Stomach smooth muscle (tissue), 2 donors: ENCODE measurements at regions not wholly inside any gene's neighbourhood (a gene's known extent, or its start where the extent isn't known, plus 50 kb on each side); places are given as distances from the start of the nearest gene placed in this dataset.

ENCODE experiments used
- H3K27ac ChIP-seq: one replicate; pipeline ENCODE4 v1.7.0; 2013; ENCODE audit warnings: mild to moderate bottlenecking, low read length, inconsistent platforms
- H3K27me3 ChIP-seq, 2 donors: one replicate each; pipeline ENCODE4 v1.7.0; 2013; ENCODE audit warnings: low read length in 2 of 2; ENCODE audit not compliant: insufficient read depth in 2 of 2, control insufficient read depth in 1 of 2
- H3K36me3 ChIP-seq, 2 donors: one replicate each; pipeline ENCODE4 v1.7.0; 2013; ENCODE audit warnings: low read length in 2 of 2; ENCODE audit not compliant: control insufficient read depth in 2 of 2, insufficient read depth in 2 of 2
- H3K4me1 ChIP-seq: one replicate; pipeline ENCODE4 v1.7.0; 2013; ENCODE audit warnings: low read length; ENCODE audit not compliant: control insufficient read depth, insufficient read depth
- H3K4me3 ChIP-seq, 2 donors: one replicate each; pipeline ENCODE4 v1.7.0; 2013; ENCODE audit warnings: low read length in 2 of 2
- H3K9ac ChIP-seq, 2 donors: one replicate each; pipeline ENCODE4 v1.7.0; 2013; ENCODE audit warnings: low read length in 2 of 2, mild to moderate bottlenecking in 1 of 2
- H3K9me3 ChIP-seq, 2 donors: one replicate each; pipeline ENCODE4 v1.7.0; 2013; ENCODE audit warnings: low read length in 2 of 2; ENCODE audit not compliant: control insufficient read depth in 2 of 2
- donor health status: healthy.
- donor health status: Pancreatic carcinoma.

DNA sequence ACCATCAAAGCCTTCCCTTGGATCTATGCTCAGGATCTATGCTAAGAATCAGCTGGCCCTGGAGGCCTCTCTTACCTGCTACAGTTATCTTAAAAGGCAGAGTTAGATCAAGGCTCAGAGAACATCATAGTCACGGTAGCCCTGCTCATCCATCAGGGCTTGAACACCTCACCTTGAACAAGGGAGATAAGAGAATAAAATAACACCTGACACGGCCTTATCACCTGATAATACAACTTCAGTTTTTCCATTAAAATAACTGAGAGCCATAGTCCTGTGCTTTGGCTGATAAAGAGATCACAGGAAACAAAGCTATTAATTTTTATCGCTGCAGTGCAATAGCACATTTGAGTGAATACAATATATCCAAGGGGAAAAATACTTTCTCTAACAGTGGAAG, 85.6 kb upstream of the LPP start:
- Histone ChIP-seq H3K4me3 (no peak overlapping the region), H3K27ac (no peak overlapping the region), H3K4me1 (peaks cover 3% of the 10 kb centered on the region), H3K27me3 (no peaks in the 10 kb centered on the region), H3K9me3 (no peaks in the 10 kb centered on the region), H3K9ac (no peak overlapping the region), H3K36me3 (no peaks in the 10 kb centered on the region)

DNA sequence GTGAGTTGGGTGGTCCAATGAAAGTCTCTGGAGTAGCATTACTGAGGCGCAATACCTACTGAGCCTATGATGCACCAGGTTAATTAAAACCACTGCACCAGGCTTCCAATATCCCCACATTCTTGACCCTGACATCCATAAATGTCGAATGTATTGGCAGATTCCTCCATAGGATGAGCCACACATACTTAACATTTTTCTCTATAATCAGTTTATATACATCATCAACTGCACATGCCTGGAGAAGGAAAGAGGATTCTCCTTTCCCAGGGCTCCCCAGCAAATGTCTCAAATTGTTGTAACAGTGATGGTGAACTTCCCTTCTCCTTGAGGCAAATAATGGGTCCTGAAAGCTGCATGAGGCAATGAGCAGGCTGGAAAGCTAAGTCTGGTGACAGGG, 82.3 kb upstream of the LPP start:
- Histone ChIP-seq H3K27me3 (no peaks in the 10 kb centered on the region), H3K9me3 (no peaks in the 10 kb centered on the region), H3K4me1 (no peaks in the 10 kb centered on the region), H3K36me3 (no peaks in the 10 kb centered on the region), H3K27ac (no peak overlapping the region), H3K4me3 (no peak overlapping the region), H3K9ac (no peak overlapping the region)

DNA sequence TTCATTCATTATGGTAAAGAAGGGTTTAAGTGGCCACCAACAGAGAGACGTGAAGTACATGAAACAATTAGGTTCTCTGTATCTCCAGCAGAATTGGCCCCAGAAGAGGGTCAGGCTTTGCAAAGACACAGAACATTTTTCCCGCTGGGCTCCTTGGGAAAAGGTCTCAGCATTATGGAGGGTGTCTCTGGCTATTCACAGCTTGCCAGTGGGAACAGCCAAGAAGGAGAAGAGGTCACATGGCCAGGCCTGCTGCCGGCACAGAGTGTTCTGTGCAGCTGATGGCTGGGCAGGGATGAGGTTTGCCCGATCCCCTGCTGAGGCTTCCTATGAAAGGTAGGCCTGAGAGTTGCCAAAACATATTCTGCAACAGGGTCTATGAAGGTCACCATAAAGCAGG, 77.8 kb upstream of the LPP start:
- H3K4me3 ChIP-seq, result no peak overlapping the region
- no peaks in the 10 kb centered on the region for H3K36me3 ChIP-seq
- no peaks in the 10 kb centered on the region for H3K27me3 ChIP-seq
- no peak overlapping the region for H3K9ac ChIP-seq
- peak overlapping the region; percentile 6 for H3K27ac ChIP-seq
- H3K4me1 ChIP-seq, result no peaks in the 10 kb centered on the region
- H3K9me3 ChIP-seq, result no peaks in the 10 kb centered on the region

DNA sequence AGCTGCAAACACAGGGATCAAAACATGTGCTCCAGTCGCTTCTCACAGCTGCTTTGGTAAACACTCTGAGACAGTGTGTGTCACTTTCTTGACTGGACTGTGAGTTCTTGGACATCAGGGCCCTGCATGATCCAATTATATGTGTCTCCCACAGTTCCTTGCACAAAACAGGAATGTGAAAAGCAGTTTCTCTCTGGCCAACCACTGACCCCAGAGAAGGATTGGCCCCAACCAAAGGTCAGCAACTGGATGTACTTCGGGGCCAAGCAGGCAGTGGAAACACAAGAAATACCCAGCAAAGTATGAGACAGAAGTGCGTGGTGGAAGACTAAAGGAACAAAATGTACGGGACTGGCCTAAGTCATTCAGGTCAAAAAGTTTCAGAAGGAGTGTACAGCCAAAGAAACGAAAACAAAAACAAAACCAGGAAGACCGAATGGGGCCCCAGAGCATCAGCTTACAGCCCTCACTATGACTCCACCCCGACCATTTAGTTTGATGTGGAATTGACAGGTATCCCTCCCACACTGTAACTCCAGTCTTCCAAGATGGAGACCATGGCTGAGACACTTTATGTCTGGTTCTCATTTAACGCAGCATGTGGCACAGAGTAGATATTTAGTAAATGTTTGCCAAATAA, 76.7 kb upstream of the LPP start:
- Histone ChIP-seq H3K36me3 (no peaks in the 10 kb centered on the region), H3K9me3 (no peaks in the 10 kb centered on the region), H3K27ac (no peak overlapping the region), H3K4me3 (no peak overlapping the region), H3K27me3 (no peaks in the 10 kb centered on the region), H3K9ac (no peak overlapping the region), H3K4me1 (no peaks in the 10 kb centered on the region)

DNA sequence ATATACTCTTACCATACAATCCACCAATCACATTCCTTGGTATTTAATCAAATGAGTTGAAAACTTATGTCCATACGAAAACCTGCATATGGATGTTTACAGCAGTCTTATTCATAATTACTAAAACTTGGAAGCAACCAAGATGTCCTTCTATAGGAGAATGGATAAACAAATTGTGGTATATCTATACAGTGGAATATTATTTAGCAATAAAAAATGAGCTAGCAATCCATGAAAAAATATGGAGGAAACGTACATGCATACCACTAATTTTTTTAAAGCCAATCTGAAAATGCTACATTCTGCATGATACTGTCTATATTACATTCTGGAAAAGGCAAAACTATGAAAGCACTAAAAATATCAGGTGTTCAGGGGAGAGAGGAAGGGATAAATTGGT, 73.9 kb upstream of the LPP start:
- Histone ChIP-seq H3K9me3 (no peaks in the 10 kb centered on the region), H3K36me3 (no peaks in the 10 kb centered on the region), H3K4me3 (no peak overlapping the region), H3K27ac (no peak overlapping the region), H3K9ac (no peak overlapping the region), H3K27me3 (no peaks in the 10 kb centered on the region), H3K4me1 (no peaks in the 10 kb centered on the region)

DNA sequence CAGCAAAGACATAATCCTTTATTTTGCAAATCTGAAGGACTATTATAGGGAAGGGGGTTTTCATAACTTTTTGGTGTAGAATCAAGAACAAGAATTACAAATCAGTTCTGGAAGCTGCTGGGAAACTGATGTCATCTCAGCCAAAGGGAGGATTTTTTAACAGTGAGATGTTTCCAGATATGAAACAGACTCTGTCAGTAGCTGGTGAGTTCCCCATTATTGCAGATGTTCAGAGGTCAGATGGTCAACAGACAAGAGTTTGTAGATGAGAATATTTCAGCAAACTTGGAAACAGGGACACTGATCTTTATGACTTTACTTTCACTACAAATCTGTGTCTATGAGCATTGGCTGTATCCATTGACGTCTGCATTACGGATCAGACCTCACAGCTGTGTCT, 71.9 kb upstream of the LPP start:
- Histone ChIP-seq H3K4me1 (peaks cover 4% of the 10 kb centered on the region), H3K9ac (no peak overlapping the region), H3K27ac (peak overlapping the region; percentile 37), H3K9me3 (no peaks in the 10 kb centered on the region), H3K36me3 (no peaks in the 10 kb centered on the region), H3K4me3 (no peak overlapping the region), H3K27me3 (no peaks in the 10 kb centered on the region)

DNA sequence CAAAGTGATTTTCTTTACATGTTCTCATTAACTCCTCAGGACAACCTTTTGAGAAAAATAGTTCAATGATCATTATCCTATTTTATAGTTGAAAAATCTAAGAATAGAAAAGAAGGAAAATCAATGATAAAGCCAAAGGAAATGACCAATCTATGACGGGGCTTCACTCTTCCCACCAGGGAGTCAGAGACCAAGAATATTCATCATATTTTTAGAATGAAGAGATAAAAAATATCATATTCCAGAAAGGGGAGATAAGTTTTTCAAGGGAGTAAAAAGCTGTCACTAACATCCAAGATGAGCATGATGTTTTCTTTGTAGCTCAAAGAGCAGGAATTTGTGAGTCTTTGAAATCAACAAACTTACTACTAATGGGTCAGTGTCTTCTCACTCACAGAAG, 71.5 kb upstream of the LPP start:
- H3K4me1 ChIP-seq, result peaks cover 4% of the 10 kb centered on the region
- H3K9me3 ChIP-seq, result no peaks in the 10 kb centered on the region
- H3K36me3 ChIP-seq, result no peaks in the 10 kb centered on the region
- H3K9ac ChIP-seq, result no peak overlapping the region
- H3K4me3 ChIP-seq, result no peak overlapping the region
- H3K27me3 ChIP-seq, result no peaks in the 10 kb centered on the region
- H3K27ac ChIP-seq, result no peak overlapping the region

DNA sequence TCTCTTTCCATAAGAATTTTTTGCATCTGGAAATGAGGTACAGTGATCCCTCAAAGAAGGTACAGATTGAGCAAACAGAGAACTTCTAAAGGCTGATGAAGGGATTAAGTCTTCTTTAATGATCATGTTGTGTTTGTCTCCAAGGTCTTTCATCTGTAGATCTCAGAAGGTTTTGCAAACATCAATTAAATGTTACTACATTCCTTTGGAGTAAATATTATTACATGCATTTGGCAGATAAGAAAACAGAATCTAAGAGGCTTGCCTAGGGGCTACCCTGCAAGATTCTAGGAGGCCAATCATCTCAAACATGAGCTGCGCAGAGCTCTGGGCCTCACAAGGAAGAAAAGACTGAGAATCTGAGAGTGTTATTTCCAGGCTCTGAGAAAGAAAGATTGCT, 70.9 kb upstream of the LPP start:
- no peaks in the 10 kb centered on the region for H3K27me3 ChIP-seq
- no peak overlapping the region for H3K27ac ChIP-seq
- H3K36me3 ChIP-seq, result no peaks in the 10 kb centered on the region
- no peak overlapping the region for H3K4me3 ChIP-seq
- H3K9me3 ChIP-seq, result no peaks in the 10 kb centered on the region
- no peak overlapping the region for H3K9ac ChIP-seq
- H3K4me1 ChIP-seq, result peaks cover 4% of the 10 kb centered on the region

DNA sequence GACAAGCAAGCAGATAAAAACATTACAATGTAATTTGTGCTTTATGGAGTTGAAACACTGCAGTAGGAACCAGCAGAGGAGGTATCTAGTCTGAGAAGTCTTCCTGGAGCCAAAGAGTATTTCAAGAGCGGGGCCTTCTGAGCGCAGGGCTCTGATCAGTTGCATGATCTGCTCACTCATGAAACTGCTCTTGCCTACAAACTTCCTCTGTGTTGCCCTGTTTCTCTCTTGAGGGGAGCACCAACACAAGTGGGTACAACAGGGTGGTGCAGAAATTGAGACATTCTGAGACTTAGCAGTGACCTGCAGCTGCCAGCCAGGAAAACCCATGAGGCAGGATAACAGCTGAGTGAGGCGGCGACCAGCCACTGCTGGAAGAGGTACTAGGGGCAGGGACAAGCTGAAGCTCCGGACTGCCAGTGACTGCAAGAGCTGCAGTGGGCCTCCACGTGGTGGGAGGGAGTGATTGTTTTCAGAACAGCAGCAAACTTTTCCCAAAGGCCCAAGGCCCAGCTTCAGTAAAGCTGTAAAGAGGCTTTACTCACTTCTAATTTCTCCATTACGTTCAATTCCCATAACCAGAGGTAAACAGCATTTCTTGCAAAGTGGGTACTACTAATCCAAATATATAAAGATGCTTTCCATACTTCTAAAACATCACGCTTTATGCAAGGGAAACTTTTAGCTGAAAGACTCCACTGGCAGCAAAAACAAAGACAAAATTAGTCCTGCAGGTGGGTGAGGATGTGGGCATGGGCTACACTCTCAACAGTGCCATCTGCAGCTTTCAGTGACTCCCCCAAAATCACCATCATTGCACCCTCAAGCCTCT, 69.0 kb upstream of the LPP start:
- H3K27ac ChIP-seq, result no peak overlapping the region
- no peaks in the 10 kb centered on the region for H3K9me3 ChIP-seq
- H3K36me3 ChIP-seq, result no peaks in the 10 kb centered on the region
- no peak overlapping the region for H3K4me3 ChIP-seq
- no peak overlapping the region for H3K9ac ChIP-seq
- H3K4me1 ChIP-seq, result peaks cover 4% of the 10 kb centered on the region
- no peaks in the 10 kb centered on the region for H3K27me3 ChIP-seq

DNA sequence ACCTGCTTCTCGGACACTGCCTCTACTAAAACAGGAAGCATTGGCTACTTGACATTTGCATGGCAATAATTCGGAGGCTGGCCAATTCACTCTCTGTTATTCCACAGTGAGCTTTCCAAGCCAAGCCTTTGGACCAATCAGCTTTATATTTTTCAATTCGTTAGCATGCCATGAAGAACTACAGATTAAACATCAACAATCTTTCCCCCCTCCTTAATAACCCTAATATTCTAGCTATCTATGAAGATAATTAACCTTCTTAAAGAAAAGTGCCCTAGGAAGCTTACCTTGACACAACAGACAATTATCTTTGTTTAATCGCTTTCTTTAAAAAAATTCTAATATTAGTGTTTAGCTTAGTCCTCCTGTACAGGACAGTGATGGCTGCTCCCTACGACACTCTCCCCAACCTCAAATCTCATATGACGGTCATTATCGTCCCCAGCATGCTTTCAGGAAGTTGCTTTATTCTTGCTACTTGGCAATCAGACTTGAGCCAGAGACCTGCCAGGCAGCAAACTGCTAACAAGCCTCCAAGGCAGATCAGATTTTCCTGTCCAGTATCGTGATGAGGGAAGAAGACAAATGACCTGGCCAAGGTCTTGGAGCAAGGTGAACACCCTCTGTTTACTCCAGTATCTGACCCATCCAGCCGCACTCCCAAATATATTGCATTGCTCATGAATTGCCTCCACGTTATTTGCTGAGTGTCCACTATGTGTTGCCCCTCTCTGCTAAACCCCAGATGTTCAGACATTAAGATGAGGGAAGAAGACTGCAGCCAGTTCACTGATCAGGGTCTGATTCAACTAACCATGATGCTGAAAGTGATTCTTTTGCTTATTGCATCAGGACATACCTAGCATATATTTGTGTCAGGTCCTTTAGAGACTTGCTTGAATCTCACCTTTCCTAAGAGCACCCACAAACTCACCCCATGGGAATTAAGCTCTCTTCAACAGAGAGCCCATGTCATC, 68.1 kb upstream of the LPP start:
- Histone ChIP-seq H3K4me3 (no peak overlapping the region), H3K27ac (no peak overlapping the region), H3K9me3 (no peaks in the 10 kb centered on the region), H3K27me3 (no peaks in the 10 kb centered on the region), H3K4me1 (peaks cover 8% of the 10 kb centered on the region), H3K36me3 (no peaks in the 10 kb centered on the region), H3K9ac (no peak overlapping the region)
